EL (cell line): ENCODE measurements at regions not wholly inside any gene's neighbourhood (a gene's known extent, or its start where the extent isn't known, plus 50 kb on each side); places are given as distances from the start of the nearest gene placed in this dataset.

Source experiments
- DNase-seq: peaks from one replicate; pipeline ENCODE4 v3.0.0-alpha.2; 2016

- no peak for DNase-seq
These were observed 78.3 kb downstream of the MICALL2 start for GRCh38 chr7:1380821-1381580.

DNA sequence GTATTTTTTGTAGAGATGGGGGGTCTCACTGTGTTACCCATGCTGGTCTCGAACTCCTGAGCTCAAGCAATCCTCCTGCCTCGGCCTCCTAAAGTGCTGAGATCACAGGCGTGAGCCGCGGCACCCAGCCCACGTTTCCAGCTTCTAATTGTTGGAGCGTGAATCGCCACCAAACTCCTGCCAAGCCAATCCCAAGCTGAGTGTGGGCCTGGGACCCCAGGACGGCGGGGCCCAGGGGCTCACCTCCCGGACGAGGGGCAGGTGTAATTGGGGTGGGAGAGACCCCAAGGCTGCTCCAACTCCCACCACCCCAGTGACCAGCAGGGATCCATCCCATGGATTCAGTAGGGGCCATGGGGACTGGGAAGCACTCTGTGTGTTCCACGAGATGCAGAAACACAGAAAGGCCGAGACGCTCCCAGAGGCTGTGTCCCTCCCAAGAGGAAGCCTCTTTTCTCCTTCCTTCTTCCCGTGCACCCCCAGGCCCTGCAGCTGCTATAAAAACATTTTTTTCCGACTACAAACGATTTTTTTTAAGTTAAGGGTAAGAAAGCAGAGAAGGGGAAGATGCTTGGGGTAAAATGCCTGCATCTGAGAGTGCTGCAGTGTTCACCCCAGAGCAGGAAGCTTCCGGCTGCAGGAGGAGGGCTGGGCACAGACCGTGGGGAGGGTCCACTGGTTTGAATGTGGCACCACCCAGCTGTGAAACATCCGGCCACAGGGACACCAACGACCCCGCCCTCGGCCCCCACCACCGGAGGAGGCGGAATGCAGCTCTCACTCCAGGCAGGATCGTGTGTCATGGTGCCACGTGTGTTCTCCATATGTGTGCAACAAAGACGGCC lies 76.5 kb downstream of the MICALL2 start:
- DNase-seq: no peak

- no peak for DNase-seq
These were observed 75.7 kb downstream of the MICALL2 start for GRCh38 chr7:1383398-1384112.

DNA sequence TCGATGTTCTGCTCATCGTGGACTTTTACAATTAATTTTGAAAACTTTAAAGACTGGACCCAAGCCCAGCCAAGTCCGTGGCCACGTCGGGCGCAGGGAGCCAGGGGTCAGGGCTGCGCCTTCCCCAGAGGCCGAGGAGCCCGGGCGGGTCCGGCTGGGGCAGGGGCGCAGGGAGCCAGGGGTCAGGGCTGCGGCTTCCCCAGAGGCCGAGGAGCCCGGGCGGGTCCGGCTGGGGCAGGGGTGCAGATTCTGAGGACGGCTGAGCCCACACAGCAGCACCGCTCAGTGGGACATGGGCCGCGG lies 75.2 kb downstream of the MICALL2 start:
- no peak for DNase-seq
